ENCODE measurements at regions not wholly inside any gene's neighbourhood (a gene's known extent, or its start where the extent isn't known, plus 50 kb on each side); places are given as distances from the start of the nearest gene placed in this dataset.

- TF ChIP-seq SREBF2 (IDR thresholded peaks at IDR 0.05): no peak
- no peak for TF ChIP-seq REST (IDR thresholded peaks at IDR 0.05)
- no peak for TF ChIP-seq CBX8 (IDR thresholded peaks at IDR 0.05)
- TF ChIP-seq MYC (IDR thresholded peaks at IDR 0.05; ENCODE audit: borderline replicate concordance, low read length): no peak
Observed at GRCh38 chr1:25062621-25063255, 132.7 kb upstream of the RUNX3 start (continued).

- ChIA-PET CTCF (no interaction called here), POLR2A (no interaction called here)
- 72% methylated on average over 8 of the region's 12 CpGs for WGBS (ENCODE audit: missing lambda C conversion rate)
- Histone ChIP-seq H3K4me2 (no peak overlapping the region), H3K9me3 (no peaks in the 10 kb centered on the region), H3K4me3 (no peak overlapping the region), H3K27ac (no peak overlapping the region), H3K4me1 (peaks cover 6% of the 10 kb centered on the region; the same call in 2 of the 3 replicates)
- DNase-seq (ENCODE audit: low read depth in 1 of 2, low spot score in 1 of 2) (no peak), FAIRE-seq (no peak), ATAC-seq (no peak)
- TF ChIP-seq ELK1 (IDR thresholded peaks at IDR 0.05; ENCODE audit: low read depth, low read length): no peak
- TF ChIP-seq CBX2 (IDR thresholded peaks at IDR 0.05; ENCODE audit: borderline replicate concordance, low read depth): no peak
- TF ChIP-seq MAFK (IDR thresholded peaks at IDR 0.05; ENCODE audit: partially characterized antibody): no peak
- TF ChIP-seq, protein P1, sequence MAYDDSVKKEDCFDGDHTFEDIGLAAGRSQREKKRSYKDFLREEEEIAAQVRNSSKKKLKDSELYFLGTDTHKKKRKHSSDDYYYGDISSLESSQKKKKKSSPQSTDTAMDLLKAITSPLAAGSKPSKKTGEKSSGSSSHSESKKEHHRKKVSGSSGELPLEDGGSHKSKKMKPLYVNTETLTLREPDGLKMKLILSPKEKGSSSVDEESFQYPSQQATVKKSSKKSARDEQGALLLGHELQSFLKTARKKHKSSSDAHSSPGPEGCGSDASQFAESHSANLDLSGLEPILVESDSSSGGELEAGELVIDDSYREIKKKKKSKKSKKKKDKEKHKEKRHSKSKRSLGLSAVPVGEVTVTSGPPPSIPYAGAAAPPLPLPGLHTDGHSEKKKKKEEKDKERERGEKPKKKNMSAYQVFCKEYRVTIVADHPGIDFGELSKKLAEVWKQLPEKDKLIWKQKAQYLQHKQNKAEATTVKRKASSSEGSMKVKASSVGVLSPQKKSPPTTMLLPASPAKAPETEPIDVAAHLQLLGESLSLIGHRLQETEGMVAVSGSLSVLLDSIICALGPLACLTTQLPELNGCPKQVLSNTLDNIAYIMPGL (CRISPR knock-in tag; IDR thresholded peaks at IDR 0.05; ENCODE audit: borderline replicate concordance): no peak
- TF ChIP-seq HEYL (CRISPR knock-in tag; IDR thresholded peaks at IDR 0.05): no peak
- no peak for TF ChIP-seq JUNB (IDR thresholded peaks at IDR 0.05)
- TF ChIP-seq EHMT2 (IDR thresholded peaks at IDR 0.05; ENCODE audit: low read depth): no peak
- TF ChIP-seq HDAC2 (IDR thresholded peaks at IDR 0.05): no peak
- TF ChIP-seq CTCF (IDR thresholded peaks at IDR 0.05): no peak
- TF ChIP-seq ESRRA (IDR thresholded peaks at IDR 0.05; ENCODE audit: borderline replicate concordance, low read length): no peak
- no peak for TF ChIP-seq BCL3 (IDR thresholded peaks at IDR 0.05)
- TF ChIP-seq HOXB13 (CRISPR knock-in tag; IDR thresholded peaks at IDR 0.05; ENCODE audit: low read depth): no peak
- TF ChIP-seq EHF (CRISPR knock-in tag; IDR thresholded peaks at IDR 0.05): no peak
Observed at GRCh38 chr1:25061261-25061995, 131.4 kb upstream of the RUNX3 start.

All from A549 (cell line).